ENCODE measurements at regions not wholly inside any gene's neighbourhood (a gene's known extent, or its start where the extent isn't known, plus 50 kb on each side); places are given as distances from the start of the nearest gene placed in this dataset.

- no peak for TF ChIP-seq CTCF (IDR thresholded peaks at IDR 0.05)
- TF ChIP-seq POLR2A (IDR thresholded peaks at IDR 0.05) = no peak
Measured at GRCh38 chr10:30786131-30786530, 156.6 kb upstream of the LYZL2 start.
